ENCODE measurements at regions not wholly inside any gene's neighbourhood (a gene's known extent, or its start where the extent isn't known, plus 50 kb on each side); places are given as distances from the start of the nearest gene placed in this dataset.

- H3K14ac ChIP-seq (ENCODE audit: insufficient read depth, low read length) = no peak overlapping the region
- H3K9me3 Mint-ChIP-seq = no peaks in the 10 kb centered on the region
- no peaks in the 10 kb centered on the region for H3K9me3 ChIP-seq (ENCODE audit: control insufficient read depth, low read depth, low read length)
- no peak overlapping the region for H4K91ac ChIP-seq (ENCODE audit: insufficient read length, low read depth, low read length)
- no peak overlapping the region for H3K9ac ChIP-seq (ENCODE audit: extremely low read depth, insufficient read length, low read length)
- no peak overlapping the region for H2BK120ac ChIP-seq (ENCODE audit: low read depth, low read length, poor library complexity, severe bottlenecking)
- H2BK15ac ChIP-seq (ENCODE audit: low read depth, low read length) = no peak overlapping the region
- no CpG with 5 or more reads among the region's 8 CpGs for WGBS (ENCODE audit: extremely low coverage, insufficient read length, low lambda C conversion rate)
- H3K4ac ChIP-seq (ENCODE audit: low read depth, low read length) = no peak overlapping the region
- H4K20me1 ChIP-seq (ENCODE audit: control insufficient read depth, insufficient read depth, insufficient read length) = no peaks in the 10 kb centered on the region
- H3K23me2 ChIP-seq (ENCODE audit: insufficient read length, low read depth, low read length, poor library complexity, severe bottlenecking) = no peaks in the 10 kb centered on the region
- no peaks in the 10 kb centered on the region for H3K36me3 Mint-ChIP-seq (ENCODE audit: insufficient read depth in 1 of 3, low read depth in 3 of 3)
- H3K4me1 Mint-ChIP-seq = no peaks in the 10 kb centered on the region
- H3K27ac ChIP-seq (ENCODE audit: insufficient read length, low read depth, low read length) = no peak overlapping the region
- no peak overlapping the region for H3K4me3 Mint-ChIP-seq
- H3K27me3 ChIP-seq (ENCODE audit: insufficient read depth, low read length) = no peaks in the 10 kb centered on the region
- no peak overlapping the region for H2AK5ac ChIP-seq (ENCODE audit: insufficient read length, low read length)
- no peaks in the 10 kb centered on the region for H3K4me1 ChIP-seq (ENCODE audit: insufficient read depth, low read length)
- no peaks in the 10 kb centered on the region for H3K27me3 Mint-ChIP-seq (ENCODE audit: low read depth)
- no peak overlapping the region for H3T11ph ChIP-seq (ENCODE audit: low read length)
- no peak overlapping the region for H3K4me2 ChIP-seq (ENCODE audit: insufficient read depth, insufficient read length, low read length)
- H2BK20ac ChIP-seq (ENCODE audit: low read depth, low read length, poor library complexity, severe bottlenecking) = no peak overlapping the region
- H2AFZ ChIP-seq (ENCODE audit: low read length) = no peak overlapping the region
- no peak overlapping the region for H3K27ac Mint-ChIP-seq
- no peak overlapping the region for H3K18ac ChIP-seq (ENCODE audit: insufficient read length, low read depth, low read length)
- no peak for DNase-seq
- no peak overlapping the region for H4K5ac ChIP-seq (ENCODE audit: insufficient read length, low read depth, low read length)
- no peak overlapping the region for H2BK12ac ChIP-seq (ENCODE audit: insufficient read length, low read depth, low read length)
- H3K79me2 ChIP-seq (ENCODE audit: insufficient read depth, low read length) = no peaks in the 10 kb centered on the region
- no peak for TF ChIP-seq CTCF (conservative IDR thresholded peaks at IDR 0.05)
- no peak overlapping the region for H3K56ac ChIP-seq (ENCODE audit: insufficient read length, low read depth, low read length)
- no peaks in the 10 kb centered on the region for H3K79me1 ChIP-seq (ENCODE audit: insufficient read depth, low read depth, low read length, poor library complexity, severe bottlenecking)
- no peak overlapping the region for H3K23ac ChIP-seq (ENCODE audit: insufficient read length, low read depth, low read length)
- no peak overlapping the region for H4K8ac ChIP-seq (replicated peaks; ENCODE audit: insufficient read length, low read depth, low read length)
- no peak overlapping the region for H2BK5ac ChIP-seq (ENCODE audit: insufficient read length, low read length)
Measured at GRCh38 chr6:153618371-153619322, 420.4 kb upstream of the OPRM1 start.
